ENCODE measurements at regions not wholly inside any gene's neighbourhood (a gene's known extent, or its start where the extent isn't known, plus 50 kb on each side); places are given as distances from the start of the nearest gene placed in this dataset.

- TF ChIP-seq EZH2 (IDR thresholded peaks at IDR 0.05): no peak
- no peak for TF ChIP-seq FOXP2 (optimal IDR thresholded peaks at IDR 0.05; ENCODE audit: control extremely low read depth, extremely low read length, insufficient read depth)
- no peak for TF ChIP-seq POLR2AphosphoS5 (IDR thresholded peaks at IDR 0.05; ENCODE audit: borderline replicate concordance, low read depth, low read length)
Measured at GRCh38 chr12:94801745-94802144, 151.4 kb upstream of the TMCC3 start.

All from SK-N-MC (cell line).